AG09309 (cell line): ENCODE measurements at regions not wholly inside any gene's neighbourhood (a gene's known extent, or its start where the extent isn't known, plus 50 kb on each side); places are given as distances from the start of the nearest gene placed in this dataset.

Experiments
- DNase-seq: peaks from one replicate; pipeline ENCODE4 v3.0.0-alpha.2; 2010; ENCODE audit warnings: low read depth
- H3K4me3 ChIP-seq: 2 replicates; pipeline ENCODE4 v1.5.1; 2011; ENCODE audit warnings: mild to moderate bottlenecking, low read depth, low read length, moderate library complexity; ENCODE audit not compliant: control insufficient read depth
- CTCF ChIP-seq: IDR thresholded peaks from 2 replicates; pipeline ENCODE4 v1.5.1; 2011; ENCODE audit warnings: mild to moderate bottlenecking, low read depth, low read length, inconsistent platforms; ENCODE audit not compliant: insufficient read depth, control insufficient read depth; ENCODE audit errors: missing control alignments

- TF ChIP-seq CTCF, result no peak
- DNase-seq, result no peak
- no peak overlapping the region for H3K4me3 ChIP-seq
Measured at GRCh38 chr9:14462950-14463349, 149.0 kb upstream of the NFIB start.

GRCh38 chr9:14455243-14455642, 141.3 kb upstream of the NFIB start:
- no peak for TF ChIP-seq CTCF
- H3K4me3 ChIP-seq, result no peak overlapping the region
- DNase-seq, result no peak

- no peak for TF ChIP-seq CTCF
- DNase-seq, result no peak
Measured at GRCh38 chr9:14453286-14453685, 139.3 kb upstream of the NFIB start.

GRCh38 chr9:14452539-14452938, 138.6 kb upstream of the NFIB start:
- no peak overlapping the region for H3K4me3 ChIP-seq
- DNase-seq, result no peak
- no peak for TF ChIP-seq CTCF

More at GRCh38 chr9:14453286-14453685, 139.3 kb upstream of the NFIB start:
- H3K4me3 ChIP-seq, result no peak overlapping the region

- no peak for DNase-seq
- TF ChIP-seq CTCF, result no peak
- no peak overlapping the region for H3K4me3 ChIP-seq
Measured at GRCh38 chr9:14451949-14452348, 138.0 kb upstream of the NFIB start.

GRCh38 chr9:14447103-14447502, 133.2 kb upstream of the NFIB start:
- no peak for TF ChIP-seq CTCF
- H3K4me3 ChIP-seq, result no peak overlapping the region
- no peak for DNase-seq

GRCh38 chr9:14445946-14446345, 132.0 kb upstream of the NFIB start:
- DNase-seq, result no peak
- no peak for TF ChIP-seq CTCF
- H3K4me3 ChIP-seq, result no peak overlapping the region
